ENCODE measurements at regions not wholly inside any gene's neighbourhood (a gene's known extent, or its start where the extent isn't known, plus 50 kb on each side); places are given as distances from the start of the nearest gene placed in this dataset.
"Not testable (repeated sequence)": the region's sequence is repeated elsewhere in the genome, so short reads cannot be mapped to it uniquely, and the experiment has no call there.

- no peak for DNase-seq (ENCODE audit: low read depth)
- H3K4me3 ChIP-seq (ENCODE audit: low read depth, low read length): peak overlapping the region; percentile 55
Measured at GRCh38 chr9:97220894-97221477, 86.5 kb upstream of the CCDC180 start.

GRCh38 chr9:97220396-97220795, 87.1 kb upstream of the CCDC180 start:
- not testable (repeated sequence) for DNase-seq (ENCODE audit: low read depth); H3K4me3 ChIP-seq (ENCODE audit: low read depth, low read length)

More at GRCh38 chr9:97220894-97221477, 86.5 kb upstream of the CCDC180 start:
- no peak for TF ChIP-seq CTCF (conservative IDR thresholded peaks at IDR 0.05; ENCODE audit: low read depth, low read length)

GRCh38 chr9:97219443-97220140, 87.9 kb upstream of the CCDC180 start:
- DNase-seq (ENCODE audit: low read depth); H3K4me3 ChIP-seq (ENCODE audit: low read depth, low read length): not testable (repeated sequence)

GRCh38 chr9:97215127-97215526, 92.3 kb upstream of the CCDC180 start:
- not testable (repeated sequence) for DNase-seq (ENCODE audit: low read depth); H3K4me3 ChIP-seq (ENCODE audit: low read depth, low read length)

- not testable (repeated sequence) for H3K4me3 ChIP-seq (ENCODE audit: low read depth, low read length); DNase-seq (ENCODE audit: low read depth)
Measured at GRCh38 chr9:97214556-97214955, 92.9 kb upstream of the CCDC180 start.

GRCh38 chr9:97199683-97200082, 107.8 kb upstream of the CCDC180 start:
- not testable (repeated sequence) for DNase-seq (ENCODE audit: low read depth); H3K4me3 ChIP-seq (ENCODE audit: low read depth, low read length)

GRCh38 chr9:97193767-97194166, 113.7 kb upstream of the CCDC180 start:
- peak; percentile 65 for DNase-seq (ENCODE audit: low read depth)
- not testable (repeated sequence) for H3K4me3 ChIP-seq (ENCODE audit: low read depth, low read length)

GRCh38 chr9:97188545-97188944, 118.9 kb upstream of the CCDC180 start:
- no peak for DNase-seq (ENCODE audit: low read depth)
- TF ChIP-seq CTCF (conservative IDR thresholded peaks at IDR 0.05; ENCODE audit: low read depth, low read length): no peak
- H3K4me3 ChIP-seq (ENCODE audit: low read depth, low read length): no peak overlapping the region

- DNase-seq (ENCODE audit: low read depth): not testable (repeated sequence)
Measured at GRCh38 chr9:97187706-97188105, 119.8 kb upstream of the CCDC180 start.

GRCh38 chr9:97186493-97186892, 121.0 kb upstream of the CCDC180 start:
- no peak for DNase-seq (ENCODE audit: low read depth)
- H3K4me3 ChIP-seq (ENCODE audit: low read depth, low read length): no peak overlapping the region
- no peak for TF ChIP-seq CTCF (conservative IDR thresholded peaks at IDR 0.05; ENCODE audit: low read depth, low read length)

More at GRCh38 chr9:97187706-97188105, 119.8 kb upstream of the CCDC180 start:
- H3K4me3 ChIP-seq (ENCODE audit: low read depth, low read length): not testable (repeated sequence)

- not testable (repeated sequence) for DNase-seq (ENCODE audit: low read depth); H3K4me3 ChIP-seq (ENCODE audit: low read depth, low read length)
Measured at GRCh38 chr9:97182532-97182931, 124.9 kb upstream of the CCDC180 start.

All from epithelial cell of proximal tubule (primary cell).